ENCODE measurements at regions not wholly inside any gene's neighbourhood (a gene's known extent, or its start where the extent isn't known, plus 50 kb on each side); places are given as distances from the start of the nearest gene placed in this dataset.
"Not testable (repeated sequence)": the region's sequence is repeated elsewhere in the genome, so short reads cannot be mapped to it uniquely, and the experiment has no call there.

- POLR2A ChIA-PET; DNase-seq (ENCODE audit: low spot score); H3K9me2 ChIP-seq (ENCODE audit: insufficient read depth, low read length); H3K9me3 ChIP-seq (ENCODE audit: low read length); H3K4me1 ChIP-seq (ENCODE audit: insufficient read depth, low read length, poor library complexity, severe bottlenecking); H2AFZ ChIP-seq (ENCODE audit: low read length); H4K20me1 ChIP-seq (ENCODE audit: insufficient read depth, low read length); H3K36me3 ChIP-seq (ENCODE audit: insufficient read depth, low read length); BruUV-seq (replicated peaks); CTCF ChIA-PET (ENCODE audit: unreplicated experiment); H3K4me2 ChIP-seq (ENCODE audit: low read length); intact Hi-C loops (cut with micrococcal nuclease; ENCODE audit: unreplicated experiment); H3K27ac ChIP-seq (ENCODE audit: low read depth, low read length, poor library complexity, severe bottlenecking); H3K79me2 ChIP-seq (ENCODE audit: insufficient read depth, low read depth, low read length); H3K4me3 ChIP-seq (ENCODE audit: low read depth, low read length, poor library complexity, severe bottlenecking): not testable (repeated sequence)
Observed at GRCh38 chr21:5247399-5247798, 5274.0 kb upstream of the TPTE start.

- H2AFZ ChIP-seq (ENCODE audit: low read length); intact Hi-C loops (cut with micrococcal nuclease; ENCODE audit: unreplicated experiment); H3K27ac ChIP-seq (ENCODE audit: low read depth, low read length, poor library complexity, severe bottlenecking); H3K4me1 ChIP-seq (ENCODE audit: insufficient read depth, low read length, poor library complexity, severe bottlenecking); H4K20me1 ChIP-seq (ENCODE audit: insufficient read depth, low read length); H3K9me3 ChIP-seq (ENCODE audit: low read length); H3K36me3 ChIP-seq (ENCODE audit: insufficient read depth, low read length); BruUV-seq (replicated peaks); H3K79me2 ChIP-seq (ENCODE audit: insufficient read depth, low read depth, low read length); DNase-seq (ENCODE audit: low spot score); H3K4me2 ChIP-seq (ENCODE audit: low read length); H3K9me2 ChIP-seq (ENCODE audit: insufficient read depth, low read length); H3K4me3 ChIP-seq (ENCODE audit: low read depth, low read length, poor library complexity, severe bottlenecking); POLR2A ChIA-PET; CTCF ChIA-PET (ENCODE audit: unreplicated experiment): not testable (repeated sequence)
Observed at GRCh38 chr21:5250128-5250527, 5271.3 kb upstream of the TPTE start.

- BruUV-seq (replicated peaks); H3K4me2 ChIP-seq (ENCODE audit: low read length); H3K27ac ChIP-seq (ENCODE audit: low read depth, low read length, poor library complexity, severe bottlenecking); H2AFZ ChIP-seq (ENCODE audit: low read length); H4K20me1 ChIP-seq (ENCODE audit: insufficient read depth, low read length); intact Hi-C loops (cut with micrococcal nuclease; ENCODE audit: unreplicated experiment); POLR2A ChIA-PET; CTCF ChIA-PET (ENCODE audit: unreplicated experiment); H3K9me2 ChIP-seq (ENCODE audit: insufficient read depth, low read length); H3K4me3 ChIP-seq (ENCODE audit: low read depth, low read length, poor library complexity, severe bottlenecking); H3K36me3 ChIP-seq (ENCODE audit: insufficient read depth, low read length); H3K4me1 ChIP-seq (ENCODE audit: insufficient read depth, low read length, poor library complexity, severe bottlenecking); H3K9me3 ChIP-seq (ENCODE audit: low read length); H3K79me2 ChIP-seq (ENCODE audit: insufficient read depth, low read depth, low read length); DNase-seq (ENCODE audit: low spot score): not testable (repeated sequence)
Observed at GRCh38 chr21:5251162-5251561, 5270.2 kb upstream of the TPTE start.

GRCh38 chr21:5251866-5252265 is 5269.5 kb upstream of the TPTE start:
- POLR2A ChIA-PET: not testable (repeated sequence)

More at GRCh38 chr21:5251866-5252265, 5269.5 kb upstream of the TPTE start:
- H3K9me3 ChIP-seq (ENCODE audit: low read length); H3K27ac ChIP-seq (ENCODE audit: low read depth, low read length, poor library complexity, severe bottlenecking); DNase-seq (ENCODE audit: low spot score); H3K79me2 ChIP-seq (ENCODE audit: insufficient read depth, low read depth, low read length); H3K36me3 ChIP-seq (ENCODE audit: insufficient read depth, low read length); H3K4me3 ChIP-seq (ENCODE audit: low read depth, low read length, poor library complexity, severe bottlenecking); CTCF ChIA-PET (ENCODE audit: unreplicated experiment); H2AFZ ChIP-seq (ENCODE audit: low read length); H4K20me1 ChIP-seq (ENCODE audit: insufficient read depth, low read length); intact Hi-C loops (cut with micrococcal nuclease; ENCODE audit: unreplicated experiment); BruUV-seq (replicated peaks); H3K4me1 ChIP-seq (ENCODE audit: insufficient read depth, low read length, poor library complexity, severe bottlenecking); H3K4me2 ChIP-seq (ENCODE audit: low read length); H3K9me2 ChIP-seq (ENCODE audit: insufficient read depth, low read length): not testable (repeated sequence)

Data from OCI-LY7 (cell line).